Activated CD4-positive, alpha-beta T cell treated with anti-CD3 and anti-CD28 coated beads, Interleukin-2, Interleukin-4, amounts not matched to agents 100 ng/mL and 50 ng/mL, durations not matched to agents 16 hours and 8 hours (primary cell): ENCODE measurements at regions not wholly inside any gene's neighbourhood (a gene's known extent, or its start where the extent isn't known, plus 50 kb on each side); places are given as distances from the start of the nearest gene placed in this dataset.
"Not testable (repeated sequence)": the region's sequence is repeated elsewhere in the genome, so short reads cannot be mapped to it uniquely, and the experiment has no call there.

Experiments used
- DNase-seq: peaks from one replicate; pipeline ENCODE4 v3.0.0-alpha.2; 2020; ENCODE audit warnings: low spot score

DNA sequence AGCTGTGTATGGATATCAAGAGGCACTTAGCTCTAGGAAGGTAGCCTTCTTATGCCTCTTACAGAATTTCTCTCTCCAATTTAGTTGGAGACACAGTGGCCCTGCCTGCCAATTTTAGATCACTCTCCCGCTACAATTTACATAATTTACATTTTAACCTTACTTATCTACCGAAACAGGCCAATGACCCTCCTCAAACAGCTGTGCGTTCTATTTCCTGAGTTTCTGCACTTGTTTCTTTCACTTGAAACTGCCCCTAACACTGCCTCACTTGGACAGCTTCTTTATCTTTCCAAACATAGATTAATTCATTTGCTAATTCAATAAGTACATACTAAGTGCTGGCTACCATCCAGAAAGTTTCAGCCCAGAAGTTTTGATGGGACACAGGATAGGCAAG is 52.9 kb upstream of the HDDC2 start:
- no peak for DNase-seq

DNA sequence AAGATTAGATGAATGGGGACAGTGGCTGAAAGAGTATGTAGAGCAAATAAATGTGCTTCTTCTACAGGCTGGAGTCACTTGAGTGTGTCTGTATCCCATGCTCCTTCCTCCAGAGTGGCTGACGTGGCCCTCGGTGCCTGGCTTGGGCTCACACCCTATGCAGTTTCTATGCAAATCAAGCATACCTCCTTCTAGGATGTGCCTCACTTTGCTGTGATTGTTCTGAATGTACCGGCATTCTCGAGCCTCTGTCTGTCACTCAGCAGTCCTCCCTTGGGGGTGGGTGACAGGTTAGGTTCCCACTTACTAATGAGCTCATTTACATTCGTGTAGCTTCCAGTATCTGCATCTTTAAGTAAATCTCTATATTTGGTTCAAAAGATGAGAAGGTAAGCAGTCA is 55.1 kb upstream of the HDDC2 start:
- no peak for DNase-seq

DNA sequence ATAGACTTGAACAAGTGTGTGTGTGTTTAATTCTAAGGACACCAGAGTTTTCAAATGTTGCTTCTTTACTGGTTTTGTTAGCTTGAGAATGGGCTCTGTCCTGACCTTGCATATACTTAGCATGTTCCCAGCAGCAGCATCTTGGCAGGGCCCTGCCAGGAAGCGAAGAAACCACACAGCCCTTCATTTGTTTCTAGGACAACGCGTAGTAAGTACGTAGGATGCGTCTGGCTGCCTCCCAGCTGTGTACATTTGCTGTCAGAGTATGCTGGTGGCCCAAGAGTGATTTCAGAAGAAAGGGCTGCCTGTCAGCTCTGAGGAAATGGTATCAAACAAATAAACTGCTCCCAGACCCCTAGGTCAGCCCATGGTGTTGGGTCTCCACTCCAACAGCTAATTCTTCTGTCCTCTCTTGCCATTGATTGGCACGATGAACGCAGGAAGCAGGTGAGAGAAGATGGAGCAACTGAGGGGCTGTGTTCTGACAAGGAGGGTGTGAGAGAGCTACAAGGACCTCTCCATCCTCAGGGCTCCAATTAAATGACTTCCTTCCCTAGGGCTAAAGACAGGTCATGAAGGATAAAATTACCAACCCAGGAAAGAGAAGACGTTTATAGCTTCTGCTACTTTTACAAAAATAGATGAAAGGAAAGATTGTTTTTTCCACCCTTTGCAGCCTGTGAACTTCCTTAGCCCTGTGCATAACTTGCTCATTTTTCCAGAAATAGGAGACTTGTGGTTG is 55.9 kb upstream of the HDDC2 start:
- DNase-seq = no peak

DNA sequence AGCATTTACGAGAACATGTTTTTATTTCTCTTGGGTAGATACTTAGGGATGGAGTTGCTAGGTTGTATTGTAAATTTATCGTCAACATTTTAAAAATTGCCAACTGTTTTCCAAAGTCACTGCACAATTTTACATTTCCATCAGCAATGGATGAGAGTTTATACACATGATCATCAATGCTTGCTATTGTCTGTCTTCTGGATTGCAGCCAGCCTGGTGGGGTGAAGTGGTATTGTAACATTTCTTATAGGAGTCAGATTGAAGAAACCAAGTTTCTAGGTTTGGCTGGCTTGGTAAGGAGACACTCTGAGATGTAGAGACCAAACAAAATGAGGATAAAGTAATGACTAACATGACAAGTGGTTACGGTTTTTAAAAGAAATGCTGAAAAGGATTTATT is 57.1 kb upstream of the HDDC2 start:
- DNase-seq = no peak

DNA sequence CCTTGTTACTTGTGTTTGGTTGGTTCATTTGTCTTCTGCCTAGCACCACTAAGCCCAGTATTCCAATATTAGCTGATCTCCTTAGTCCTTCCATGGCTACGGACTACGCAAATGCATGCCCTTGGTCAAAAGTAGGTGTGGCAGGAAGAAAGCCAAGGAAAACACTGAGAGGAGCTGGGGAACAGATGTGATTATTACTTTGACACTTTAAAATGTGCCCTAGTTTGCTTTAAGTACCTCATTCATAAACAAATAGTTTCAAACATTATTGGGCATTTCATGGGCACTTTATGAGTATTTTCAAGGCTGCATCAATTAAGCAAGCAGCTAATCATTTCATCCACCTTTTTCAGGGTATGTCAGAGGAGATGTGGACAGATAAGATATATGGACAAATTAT is 60.1 kb upstream of the HDDC2 start:
- no peak for DNase-seq

DNA sequence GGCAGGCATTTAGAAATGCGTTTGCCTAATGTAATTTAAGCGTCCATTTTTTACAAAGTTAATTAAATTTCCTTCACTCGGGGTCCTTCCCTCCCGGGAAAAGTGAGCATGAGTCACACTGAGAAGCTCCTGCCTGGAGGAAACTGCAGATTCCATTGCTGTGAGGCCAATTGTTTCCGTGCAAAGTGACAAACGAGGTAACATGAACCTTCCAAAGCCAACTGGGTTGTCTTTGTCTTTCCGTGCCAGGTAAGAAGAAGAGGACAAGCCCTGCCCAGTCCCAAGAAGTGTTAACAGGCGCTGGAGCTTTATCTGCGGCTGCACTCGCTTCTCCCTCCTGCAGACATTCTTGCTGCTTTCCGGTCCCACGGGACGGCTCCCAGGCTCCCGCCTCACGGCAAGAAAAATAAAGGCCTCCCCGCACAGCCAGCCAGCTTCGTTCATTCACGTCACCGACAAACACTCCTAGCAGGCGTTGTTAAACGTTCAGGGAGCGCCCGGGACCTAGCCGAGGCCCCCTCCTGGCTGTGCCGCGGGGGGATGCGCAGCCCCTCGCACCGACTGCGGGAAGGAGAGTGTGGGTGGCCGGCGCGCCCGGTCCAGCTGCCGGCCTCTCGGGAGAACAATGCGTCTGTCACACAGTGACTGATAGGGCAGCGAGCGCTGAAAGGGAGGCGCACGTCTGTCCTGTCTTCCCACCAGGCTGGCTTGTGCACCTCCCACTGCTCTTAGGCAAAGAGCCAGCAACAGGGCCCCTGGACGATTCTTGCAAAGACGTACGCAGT is 61.5 kb upstream of the HDDC2 start:
- no peak for DNase-seq

DNA sequence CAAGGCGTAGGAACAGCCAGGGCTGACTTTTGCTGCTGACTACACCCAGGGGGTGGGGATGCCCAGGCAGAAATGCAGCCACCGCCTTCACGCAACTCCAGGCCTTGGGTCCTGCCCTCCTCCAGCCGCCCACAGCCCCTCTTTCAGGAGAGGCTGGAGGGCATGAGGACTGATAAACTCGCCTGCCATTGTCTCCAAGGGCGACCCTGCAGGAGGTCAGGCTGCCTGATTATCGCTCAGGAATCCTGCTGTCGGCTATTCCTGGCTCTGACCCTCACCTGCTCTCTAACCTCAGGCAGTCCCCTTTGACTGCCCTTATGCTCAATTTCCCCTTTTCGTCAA is 62.0 kb upstream of the HDDC2 start:
- DNase-seq = no peak

DNA sequence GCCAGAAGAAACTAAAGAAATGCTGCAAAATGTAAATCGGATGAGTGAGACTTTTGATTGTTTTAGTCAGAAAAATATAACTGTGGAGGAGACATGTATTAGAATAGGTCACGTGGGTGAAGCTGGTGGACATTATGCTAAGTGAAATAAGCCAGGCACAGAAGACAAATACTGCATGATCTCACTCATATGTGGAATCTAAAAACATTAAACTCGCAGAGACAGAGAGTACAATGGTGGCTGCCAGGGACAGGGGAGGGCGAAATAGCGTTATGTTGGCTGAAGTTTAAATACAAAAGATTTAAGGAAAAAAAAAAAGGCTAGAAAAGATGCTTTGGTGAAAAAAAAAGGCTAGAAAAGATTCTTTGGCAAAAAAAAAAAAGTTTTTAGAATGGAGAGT is 63.5 kb upstream of the HDDC2 start:
- no peak for DNase-seq

DNA sequence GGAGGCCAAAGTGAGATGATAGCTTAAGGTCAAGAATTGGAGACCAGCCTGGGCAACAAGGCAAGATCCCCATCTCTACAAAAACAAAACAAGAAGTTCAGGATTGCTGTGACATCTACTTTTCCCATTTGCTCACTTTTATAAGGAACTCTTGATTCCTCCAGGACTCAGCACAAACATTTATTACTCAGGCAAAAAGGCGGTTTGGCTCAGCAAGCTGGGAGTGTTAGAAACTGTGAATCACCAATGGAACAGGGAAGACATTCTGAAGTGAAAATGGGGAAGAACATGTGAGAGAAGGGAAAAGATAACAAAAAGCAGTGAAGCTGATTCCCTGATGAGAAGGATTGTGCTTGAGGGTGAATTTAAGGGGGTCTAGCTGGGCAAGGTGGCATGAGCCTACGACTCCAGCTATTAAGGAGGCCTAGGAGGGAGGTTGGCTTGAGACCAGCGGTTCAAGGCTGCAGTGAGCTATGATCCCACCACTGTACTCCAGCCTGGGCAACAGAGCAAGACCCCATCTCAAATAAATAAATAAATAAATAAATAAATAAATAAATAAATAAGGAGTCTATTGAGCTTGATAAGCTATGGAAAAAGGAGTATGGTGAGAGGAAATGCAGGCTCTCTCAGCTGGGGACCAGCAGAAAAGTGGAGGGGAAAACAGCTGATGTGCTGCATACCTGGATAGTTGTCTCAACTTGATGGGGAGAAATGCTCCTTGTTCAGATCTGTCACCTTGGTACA is 65.4 kb upstream of the HDDC2 start:
- no peak for DNase-seq

DNA sequence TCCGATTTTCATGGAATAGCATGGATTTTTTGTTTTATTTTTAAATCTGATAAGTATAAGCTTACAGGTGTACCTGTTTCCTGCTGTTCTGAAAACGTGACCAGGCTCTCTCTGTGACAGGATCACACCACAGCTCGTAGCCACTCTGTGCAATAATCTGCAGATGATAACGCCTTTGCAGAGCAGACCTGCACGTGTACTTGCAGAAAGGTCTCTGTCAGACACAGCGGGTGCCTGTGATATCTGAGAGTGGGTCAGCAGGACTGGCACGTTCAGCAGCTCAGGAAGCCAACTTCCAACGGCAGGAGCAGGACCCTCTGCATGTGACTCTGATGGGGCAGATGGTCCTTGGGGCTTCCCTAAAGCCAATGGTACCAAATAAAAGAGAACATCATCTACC is 68.6 kb upstream of the HDDC2 start:
- DNase-seq = no peak

DNA sequence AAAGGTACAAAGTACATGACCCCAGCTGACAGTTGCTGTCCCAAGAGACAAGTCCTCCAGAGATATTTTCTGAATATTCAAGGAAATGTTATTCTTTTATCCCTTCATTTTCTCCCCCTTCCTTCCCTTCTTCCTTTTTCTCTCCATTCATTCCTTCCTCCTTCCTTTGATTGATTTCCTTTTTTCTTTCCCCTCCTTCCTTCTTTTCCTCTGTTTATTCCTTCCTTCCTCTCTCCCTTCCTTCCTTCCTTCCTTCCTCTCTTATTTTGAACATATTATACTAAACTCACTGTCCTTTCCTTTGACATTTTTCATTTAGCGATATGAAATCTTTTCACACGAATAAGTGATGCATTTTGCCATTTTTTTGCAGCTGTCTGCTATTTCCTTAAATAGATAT is 73.2 kb upstream of the HDDC2 start:
- no peak for DNase-seq

DNA sequence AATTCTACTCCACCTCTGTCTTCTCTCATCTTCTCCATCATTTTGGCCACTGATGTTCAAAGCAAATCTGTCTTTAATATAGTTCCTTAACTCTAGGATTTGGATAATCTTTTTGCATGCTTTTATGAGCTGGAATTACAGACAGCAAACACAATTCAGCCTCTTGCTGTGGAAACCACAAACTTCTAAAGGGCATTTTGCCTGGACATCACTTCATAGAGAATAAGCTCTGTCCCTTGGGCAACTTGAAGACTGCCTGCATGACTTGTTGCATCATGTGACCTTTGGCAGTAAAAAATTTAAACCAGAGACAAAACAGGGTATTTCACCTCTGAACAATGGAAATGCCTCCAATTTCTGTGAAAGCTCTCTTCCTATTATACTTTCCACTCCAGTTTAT is 74.1 kb upstream of the HDDC2 start:
- no peak for DNase-seq

DNA sequence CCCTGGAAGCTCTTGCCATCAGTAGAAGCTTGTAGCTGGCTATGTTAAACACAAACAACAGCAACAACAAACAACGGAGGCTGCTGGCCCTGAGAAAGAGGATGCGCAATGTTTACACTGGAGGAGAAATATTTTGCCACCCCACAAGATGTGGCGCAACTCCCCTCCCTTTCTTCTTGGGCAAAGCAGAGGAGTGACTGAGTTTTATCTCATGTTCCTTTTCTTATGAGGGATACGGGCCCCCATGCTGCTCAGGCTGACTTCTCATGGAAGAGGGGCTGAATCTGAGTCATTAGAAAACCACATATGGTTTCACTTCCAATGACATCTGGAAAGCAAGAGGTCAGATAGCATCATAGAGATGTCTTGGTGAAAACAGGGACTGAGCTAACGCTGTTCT is 75.9 kb upstream of the HDDC2 start:
- DNase-seq = no peak

DNA sequence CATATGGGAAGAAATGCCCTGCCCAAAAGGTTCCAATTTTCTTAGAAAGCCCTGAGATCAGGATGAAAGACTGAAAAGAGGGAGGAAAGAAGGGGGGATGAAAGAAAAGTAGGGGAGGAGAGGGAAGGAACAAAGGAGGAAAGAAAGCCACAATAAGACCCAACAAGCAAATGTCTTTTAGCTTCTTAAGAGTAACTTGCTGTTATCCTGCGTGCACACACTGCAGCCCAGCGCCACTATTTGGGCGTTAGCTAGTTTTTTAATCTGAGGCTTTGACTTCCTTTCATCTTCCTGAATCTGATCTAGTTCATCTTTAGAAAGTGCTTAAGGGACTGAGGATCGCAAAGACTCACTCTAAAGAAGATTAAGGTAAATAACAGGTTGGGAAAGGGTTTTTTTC is 77.4 kb upstream of the HDDC2 start:
- DNase-seq = no peak

DNA sequence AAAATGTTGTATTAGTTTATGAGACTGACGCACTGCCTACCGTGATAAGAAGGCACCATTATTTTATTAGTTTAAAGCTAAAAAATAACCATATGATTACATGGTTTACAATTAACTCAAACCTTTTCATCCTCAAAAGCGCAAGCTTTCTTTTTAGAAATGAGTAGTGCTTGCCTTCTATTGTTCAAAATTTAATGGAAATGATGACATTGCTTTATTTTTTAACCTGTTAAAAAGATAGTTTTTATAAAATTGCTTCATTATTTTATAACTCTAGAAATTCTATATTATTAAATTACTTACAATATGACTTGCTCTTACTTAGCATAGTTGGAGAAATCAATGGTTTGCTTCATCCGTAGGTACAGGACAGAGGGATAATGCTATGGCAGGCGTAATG is 78.7 kb upstream of the HDDC2 start:
- no peak for DNase-seq

DNA sequence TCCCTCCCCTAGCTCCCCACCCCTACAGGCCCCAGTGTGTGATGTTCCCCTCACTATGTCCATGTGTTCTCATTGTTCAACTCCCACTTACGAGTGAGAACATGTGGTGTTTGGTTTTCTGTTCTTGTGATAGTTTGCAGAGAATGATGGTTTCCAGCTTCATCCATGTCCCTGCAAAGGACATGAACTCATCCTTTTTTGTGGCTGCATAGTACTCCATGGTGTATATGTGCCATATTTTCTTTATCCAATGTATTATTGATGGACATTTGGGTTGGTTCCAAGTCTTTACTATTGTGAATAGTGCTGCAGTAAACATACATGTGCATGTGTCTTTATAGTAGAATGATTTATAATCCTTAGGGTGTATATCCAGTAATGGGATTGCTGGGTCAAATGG is 84.6 kb upstream of the HDDC2 start:
- DNase-seq = not testable (repeated sequence)

DNA sequence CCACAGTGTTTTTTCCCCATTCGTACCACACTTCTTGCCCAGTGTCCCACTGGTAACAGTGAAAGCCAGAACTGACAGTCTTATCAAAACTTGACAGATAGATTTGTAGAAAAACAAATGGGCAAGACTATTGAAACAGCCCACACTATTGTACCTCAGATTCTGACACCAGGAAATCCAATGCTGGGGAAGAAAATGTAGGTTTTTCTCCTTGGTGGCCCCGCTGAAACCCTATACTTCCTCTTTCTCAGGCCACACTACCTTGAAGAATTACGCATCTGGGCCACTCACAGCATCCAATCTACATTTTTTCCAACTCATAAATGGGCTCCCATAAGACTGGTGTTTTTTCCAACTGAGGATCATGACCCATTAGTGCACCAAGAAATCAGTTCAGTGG is 90.9 kb upstream of the HDDC2 start:
- DNase-seq = no peak

DNA sequence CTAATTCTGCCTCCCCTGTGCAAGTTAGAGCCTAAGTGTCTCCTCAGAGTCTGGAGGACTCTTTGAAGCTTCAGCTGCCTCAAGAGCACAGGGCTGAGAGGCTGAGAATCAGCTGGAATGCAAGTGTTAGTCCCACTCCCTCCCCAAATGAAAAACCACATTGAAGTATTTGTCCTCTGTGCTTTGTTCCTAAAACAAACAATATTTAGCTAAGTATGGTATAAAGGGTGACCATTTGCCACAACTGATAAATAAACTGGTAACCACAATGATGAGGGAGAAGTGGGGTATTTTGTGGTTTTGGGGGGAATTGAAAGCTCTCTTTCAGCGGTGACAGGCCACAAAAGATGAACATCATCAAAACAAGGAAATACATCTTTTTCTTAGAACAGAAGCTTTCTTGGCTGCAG is 91.7 kb upstream of the HDDC2 start:
- no peak for DNase-seq

DNA sequence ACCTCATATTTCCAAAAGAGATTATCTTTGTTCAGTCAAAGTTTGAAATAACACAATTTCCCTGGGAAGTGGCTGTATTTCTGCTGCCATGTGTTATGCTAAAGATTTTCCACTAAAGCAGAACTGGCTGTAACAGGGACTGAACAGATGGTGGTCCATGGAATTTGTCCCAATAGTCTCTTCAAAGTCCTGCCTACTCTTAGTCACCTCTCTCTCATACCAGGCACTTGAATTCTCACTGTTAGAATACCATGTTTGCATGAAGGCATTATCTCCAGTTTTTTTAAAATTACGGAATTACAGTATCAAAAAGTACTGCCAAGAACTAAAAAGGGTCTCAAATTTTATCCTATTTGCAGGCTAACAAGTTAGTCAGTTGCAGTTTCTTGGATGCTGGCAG is 105.0 kb upstream of the HDDC2 start:
- DNase-seq = no peak

DNA sequence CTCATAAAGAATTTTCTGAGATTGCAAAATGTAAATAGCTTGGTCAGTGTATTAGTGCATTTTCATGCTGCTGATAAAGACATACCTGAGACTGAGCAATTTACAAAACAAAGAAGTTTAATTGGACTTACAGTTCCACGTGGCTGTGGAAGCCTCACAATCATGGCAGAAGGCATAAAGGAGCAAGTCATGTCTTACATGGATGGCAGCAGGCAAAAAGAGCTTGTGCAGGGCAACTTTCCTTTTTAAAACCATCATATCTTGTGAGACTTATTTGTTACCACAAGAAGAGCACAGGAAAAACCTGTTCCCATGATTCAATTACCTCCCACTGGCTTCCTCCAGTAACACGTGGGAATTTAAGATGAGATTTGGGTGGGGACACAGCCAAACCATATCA is 112.7 kb upstream of the HDDC2 start:
- DNase-seq = no peak

DNA sequence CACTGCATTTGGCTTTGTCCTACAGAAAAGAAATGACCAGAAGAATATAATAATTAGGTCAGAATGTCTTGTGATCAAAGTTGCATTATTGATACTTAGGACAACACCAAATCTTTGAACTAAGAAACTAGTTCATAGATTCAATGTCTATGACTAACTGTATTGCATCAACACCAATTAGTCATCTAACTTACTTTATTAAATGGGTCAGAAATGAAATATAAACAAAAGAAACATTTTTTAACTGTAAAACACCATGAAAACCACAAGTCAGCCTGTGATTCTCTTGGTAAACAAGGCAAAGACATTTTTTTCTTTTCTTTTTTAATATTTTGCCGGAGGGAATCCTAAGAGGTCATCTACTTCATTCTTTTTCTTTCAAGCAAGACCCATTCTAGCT is 114.1 kb upstream of the HDDC2 start:
- no peak for DNase-seq

DNA sequence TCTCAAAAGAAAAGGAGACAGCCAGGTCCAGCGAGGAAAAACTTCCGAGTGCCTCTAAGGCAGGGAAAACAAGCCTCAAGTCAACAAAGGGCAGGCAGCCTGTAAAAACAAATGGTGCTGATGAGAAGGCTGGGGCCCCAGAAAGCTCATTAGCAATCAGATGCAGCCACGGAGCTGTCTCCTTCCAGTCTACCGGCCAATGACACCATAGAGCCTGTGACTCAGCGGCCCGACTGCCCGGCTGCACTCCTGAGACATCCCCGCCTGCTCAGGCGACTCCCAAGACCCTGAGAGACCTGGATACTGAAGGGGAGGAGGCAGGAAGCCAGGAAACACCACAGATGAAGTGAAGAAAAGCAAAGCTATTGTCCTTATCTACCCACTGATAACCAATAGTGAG is 120.1 kb upstream of the HDDC2 start:
- DNase-seq = no peak

DNA sequence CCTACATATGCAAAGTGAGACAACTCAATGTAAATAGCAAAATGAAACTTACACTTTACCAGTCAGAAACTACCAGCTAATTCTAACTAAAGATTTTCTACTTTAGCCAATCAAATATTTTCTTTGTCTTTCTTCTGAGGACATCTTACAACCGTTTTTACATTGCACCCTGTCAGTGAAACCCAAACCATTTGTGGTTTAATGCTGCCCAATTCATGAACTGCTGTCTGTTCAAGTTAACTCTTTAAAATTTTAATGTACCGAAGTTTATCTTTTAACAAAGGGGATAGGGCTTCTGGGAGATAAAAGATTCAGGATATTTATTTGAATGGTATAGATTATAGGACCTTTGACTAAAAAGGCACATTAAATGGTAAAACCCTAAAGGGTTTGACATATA is 121.3 kb upstream of the HDDC2 start:
- DNase-seq = no peak
